ENCODE measurements at regions not wholly inside any gene's neighbourhood (a gene's known extent, or its start where the extent isn't known, plus 50 kb on each side); places are given as distances from the start of the nearest gene placed in this dataset.

DNA sequence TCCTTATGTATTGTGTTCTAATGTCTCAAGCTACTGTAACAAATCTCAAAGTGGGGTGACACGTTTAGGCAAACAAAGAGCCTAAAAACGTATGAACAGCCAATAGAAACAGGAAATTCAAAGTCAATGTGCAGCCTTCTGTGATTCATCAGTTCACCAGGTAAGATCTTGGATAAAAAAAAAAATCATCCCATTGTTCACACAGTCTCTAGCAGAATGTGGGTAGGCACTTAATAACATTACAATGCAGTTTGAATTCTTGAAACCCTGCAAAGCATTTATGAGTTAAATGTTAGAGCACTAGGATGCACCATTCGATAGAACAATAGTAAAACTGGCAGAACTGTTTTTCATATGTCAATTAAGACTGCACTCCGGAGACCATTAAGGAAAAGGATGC is 88.2 kb upstream of the HDAC9 start:
- TF ChIP-seq, protein P1, sequence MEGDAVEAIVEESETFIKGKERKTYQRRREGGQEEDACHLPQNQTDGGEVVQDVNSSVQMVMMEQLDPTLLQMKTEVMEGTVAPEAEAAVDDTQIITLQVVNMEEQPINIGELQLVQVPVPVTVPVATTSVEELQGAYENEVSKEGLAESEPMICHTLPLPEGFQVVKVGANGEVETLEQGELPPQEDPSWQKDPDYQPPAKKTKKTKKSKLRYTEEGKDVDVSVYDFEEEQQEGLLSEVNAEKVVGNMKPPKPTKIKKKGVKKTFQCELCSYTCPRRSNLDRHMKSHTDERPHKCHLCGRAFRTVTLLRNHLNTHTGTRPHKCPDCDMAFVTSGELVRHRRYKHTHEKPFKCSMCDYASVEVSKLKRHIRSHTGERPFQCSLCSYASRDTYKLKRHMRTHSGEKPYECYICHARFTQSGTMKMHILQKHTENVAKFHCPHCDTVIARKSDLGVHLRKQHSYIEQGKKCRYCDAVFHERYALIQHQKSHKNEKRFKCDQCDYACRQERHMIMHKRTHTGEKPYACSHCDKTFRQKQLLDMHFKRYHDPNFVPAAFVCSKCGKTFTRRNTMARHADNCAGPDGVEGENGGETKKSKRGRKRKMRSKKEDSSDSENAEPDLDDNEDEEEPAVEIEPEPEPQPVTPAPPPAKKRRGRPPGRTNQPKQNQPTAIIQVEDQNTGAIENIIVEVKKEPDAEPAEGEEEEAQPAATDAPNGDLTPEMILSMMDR (IDR thresholded peaks at IDR 0.05 in 2 of 3, conservative IDR thresholded peaks at IDR 0.05 in 1 of 3; ENCODE audit: control insufficient read depth in 2 of 3, extremely low read depth in 1 of 3, insufficient read depth in 1 of 3, low read depth in 3 of 3, low read length in 3 of 3) = no peak
- no peak for TF ChIP-seq SP1 (IDR thresholded peaks at IDR 0.05; ENCODE audit: low read depth, low read length)
- TF ChIP-seq FOXM1 (IDR thresholded peaks at IDR 0.05; ENCODE audit: low read depth, low read length) = no peak
- no peak for TF ChIP-seq YBX1 (IDR thresholded peaks at IDR 0.05)
- TF ChIP-seq CUX1 (IDR thresholded peaks at IDR 0.05; ENCODE audit: insufficient replicate concordance, low read depth, low read length) = no peak
- TF ChIP-seq POLR2AphosphoS5 (IDR thresholded peaks at IDR 0.05; ENCODE audit: low read length) = no peak
- no peak for TF ChIP-seq JUNB (IDR thresholded peaks at IDR 0.05)
- TF ChIP-seq GABPA (IDR thresholded peaks at IDR 0.05; ENCODE audit: low read depth) = no peak
- no peak for TF ChIP-seq BACH1 (IDR thresholded peaks at IDR 0.05; ENCODE audit: borderline replicate concordance)
- TF ChIP-seq, protein P2, sequence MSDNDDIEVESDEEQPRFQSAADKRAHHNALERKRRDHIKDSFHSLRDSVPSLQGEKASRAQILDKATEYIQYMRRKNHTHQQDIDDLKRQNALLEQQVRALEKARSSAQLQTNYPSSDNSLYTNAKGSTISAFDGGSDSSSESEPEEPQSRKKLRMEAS (IDR thresholded peaks at IDR 0.05; ENCODE audit: low read depth, low read length) = no peak
- TF ChIP-seq POLR2A (IDR thresholded peaks at IDR 0.05; ENCODE audit: low read depth, low read length) = no peak
- no peak for TF ChIP-seq RELA (IDR thresholded peaks at IDR 0.05; ENCODE audit: borderline replicate concordance, partially characterized antibody)
